CD14-positive monocyte (primary cell): ENCODE measurements at regions not wholly inside any gene's neighbourhood (a gene's known extent, or its start where the extent isn't known, plus 50 kb on each side); places are given as distances from the start of the nearest gene placed in this dataset.
"Not testable (repeated sequence)": the region's sequence is repeated elsewhere in the genome, so short reads cannot be mapped to it uniquely, and the experiment has no call there.

ENCODE experiments used
- DNase-seq, 3 donors: peaks; one replicate each; pipeline ENCODE4 v3.0.0-alpha.2; 2011 to 2022
- H2AFZ ChIP-seq: 2 replicates; pipeline ENCODE4 v1.6.0; 2012; ENCODE audit warnings: mild to moderate bottlenecking, low read depth, low read length, inconsistent platforms; ENCODE audit not compliant: insufficient read depth, poor library complexity, severe bottlenecking
- H3K27ac ChIP-seq, 2 donors: 1 replicate in 1 of 2; 2 replicates in 1 of 2; pipeline ENCODE4 v1.5.1; 2012 to 2013; ENCODE audit warnings: low read length in 2 of 2, control low read depth in 1 of 2, inconsistent platforms in 1 of 2, low read depth in 1 of 2, mild to moderate bottlenecking in 1 of 2
- H3K27me3 ChIP-seq, 2 donors: one replicate each; pipeline versions ENCODE4 v1.6.0 to v1.6.1; 2011 to 2013; ENCODE audit warnings: low read length in 2 of 2; ENCODE audit not compliant: control insufficient read depth in 2 of 2, insufficient read depth in 2 of 2
- H3K36me3 ChIP-seq, 2 donors: replicated peaks in 1 of 2; 1 replicate in 1 of 2; 2 replicates in 1 of 2; pipeline versions ENCODE4 v1.5.1 to v1.6.1; 2012 to 2013; ENCODE audit warnings: low read length in 2 of 2, control low read depth in 1 of 2, inconsistent platforms in 1 of 2, mild to moderate bottlenecking in 1 of 2; ENCODE audit not compliant: insufficient read depth in 2 of 2, control insufficient read depth in 1 of 2
- H3K4me1 ChIP-seq, 2 donors: 1 replicate in 1 of 2; 2 replicates in 1 of 2; pipeline versions ENCODE4 v1.5.1 to v1.6.1; 2012 to 2013; ENCODE audit warnings: low read length in 2 of 2, control low read depth in 1 of 2, inconsistent platforms in 1 of 2, mild to moderate bottlenecking in 1 of 2, moderate library complexity in 1 of 2; ENCODE audit not compliant: insufficient read depth in 2 of 2, control insufficient read depth in 1 of 2
- H3K4me2 ChIP-seq: replicated peaks from 2 replicates; pipeline ENCODE3; 2012; ENCODE audit warnings: low read length, moderate library complexity, mild to moderate bottlenecking; ENCODE audit not compliant: poor library complexity, severe bottlenecking; ENCODE audit errors: extremely low read depth
- H3K4me3 ChIP-seq, 3 experiments: fragments of 200-600 bp in 1 of 3; sonication (generic) in 1 of 3; replicated peaks in 1 of 3; 1 replicate in 2 of 3; 2 replicates in 1 of 3; pipeline ENCODE4 v1.5.1; 2011 to 2013; ENCODE audit warnings: low read length in 3 of 3, mild to moderate bottlenecking in 3 of 3, control low read depth in 2 of 3, low read depth in 2 of 3, inconsistent platforms in 1 of 3, moderate library complexity in 1 of 3
- H3K79me2 ChIP-seq: 2 replicates; pipeline ENCODE4 v1.6.0; 2012; ENCODE audit warnings: mild to moderate bottlenecking, control low read depth, inconsistent platforms, low read length, moderate library complexity; ENCODE audit not compliant: insufficient read depth
- H3K9ac ChIP-seq: 2 replicates; pipeline ENCODE4 v1.6.0; 2017; ENCODE audit warnings: low read length, mild to moderate bottlenecking; ENCODE audit not compliant: insufficient read depth, poor library complexity, severe bottlenecking
- H3K9me3 ChIP-seq, 2 donors: replicated peaks in 1 of 2; 1 replicate in 1 of 2; 2 replicates in 1 of 2; pipeline versions ENCODE4 v1.5.1 to v1.6.1; 2012 to 2013; ENCODE audit warnings: low read length in 2 of 2, control low read depth in 1 of 2; ENCODE audit not compliant: control insufficient read depth in 1 of 2, insufficient read depth in 1 of 2
- H4K20me1 ChIP-seq: 2 replicates; pipeline ENCODE4 v1.6.0; 2012; ENCODE audit warnings: mild to moderate bottlenecking, low read length, control low read depth, moderate library complexity; ENCODE audit not compliant: insufficient read depth
- H3K27ac Mint-ChIP-seq, 7 donors: one replicate each; pipeline ENCODE4 v1.8.0; 2020; ENCODE audit warnings: mild to moderate bottlenecking in 7 of 7, mixed read lengths in 7 of 7, moderate library complexity in 6 of 7, inconsistent platforms in 2 of 7
- H3K27me3 Mint-ChIP-seq, 3 donors: one replicate each; pipeline ENCODE4 v1.8.0; 2021 to 2022; ENCODE audit warnings: low read depth in 3 of 3, mild to moderate bottlenecking in 3 of 3, mixed read lengths in 3 of 3, moderate library complexity in 3 of 3, inconsistent platforms in 1 of 3
- H3K36me3 Mint-ChIP-seq, 2 donors: one replicate each; pipeline ENCODE4 v1.8.0; 2020; ENCODE audit warnings: mixed read lengths in 2 of 2, inconsistent platforms in 1 of 2, mild to moderate bottlenecking in 1 of 2
- H3K4me1 Mint-ChIP-seq: one replicate; pipeline ENCODE4 v1.8.0; 2020; ENCODE audit warnings: mild to moderate bottlenecking, mixed read lengths
- H3K4me3 Mint-ChIP-seq, 2 donors: one replicate each; pipeline ENCODE4 v1.8.0; 2020; ENCODE audit warnings: mild to moderate bottlenecking in 2 of 2, mixed read lengths in 2 of 2, moderate library complexity in 1 of 2
- H3K9me3 Mint-ChIP-seq, 7 donors: one replicate each; pipeline ENCODE4 v1.8.0; 2020 to 2022; ENCODE audit warnings: mixed read lengths in 7 of 7, mild to moderate bottlenecking in 6 of 7, moderate library complexity in 6 of 7, inconsistent platforms in 2 of 7
- WGBS: methylation state at CpG from one replicate; pipeline ENCODE4 v1.1.5; 2013; ENCODE audit warnings: missing lambda C conversion rate; ENCODE audit not compliant: insufficient coverage; 5-methylcytosine and 5-hydroxymethylcytosine counted together
- intact Hi-C, 2 donors: fragments of 100-400 bp; cut with micrococcal nuclease; formaldehyde crosslinking; loops; one replicate each; pipeline versions ENCODE4 v1.15.0 to v1.15.1; 2023
- TF ChIP-seq, protein P1 (sequence below): fragments of 200-600 bp; IDR thresholded peaks from one replicate; pipeline ENCODE4 v1.8.0; 2022; ENCODE audit warnings: antibody characterized with exemption, mild to moderate bottlenecking

- Mint-ChIP-seq H3K27ac (peak overlapping the region; percentile 36 to 86 (median 77)), H3K36me3 (peaks cover 0 to 6% of the 10 kb centered on the region in 2 donors), H3K4me3 (peak overlapping the region in 1 of 2 donors; percentile 77), H3K27me3 (no peaks in the 10 kb centered on the region), H3K9me3 (peaks cover 15 to 27% (median 21%) of the 10 kb centered on the region in 7 donors), H3K4me1 (peaks cover 28% of the 10 kb centered on the region)
- H3K27me3 ChIP-seq, result no peaks in the 10 kb centered on the region
- 67% methylated on average over 3 of the region's 4 CpGs for WGBS
- peak overlapping the region; percentile 9 for H3K9ac ChIP-seq
- H3K79me2 ChIP-seq, result no peaks in the 10 kb centered on the region
- TF ChIP-seq, protein P1, sequence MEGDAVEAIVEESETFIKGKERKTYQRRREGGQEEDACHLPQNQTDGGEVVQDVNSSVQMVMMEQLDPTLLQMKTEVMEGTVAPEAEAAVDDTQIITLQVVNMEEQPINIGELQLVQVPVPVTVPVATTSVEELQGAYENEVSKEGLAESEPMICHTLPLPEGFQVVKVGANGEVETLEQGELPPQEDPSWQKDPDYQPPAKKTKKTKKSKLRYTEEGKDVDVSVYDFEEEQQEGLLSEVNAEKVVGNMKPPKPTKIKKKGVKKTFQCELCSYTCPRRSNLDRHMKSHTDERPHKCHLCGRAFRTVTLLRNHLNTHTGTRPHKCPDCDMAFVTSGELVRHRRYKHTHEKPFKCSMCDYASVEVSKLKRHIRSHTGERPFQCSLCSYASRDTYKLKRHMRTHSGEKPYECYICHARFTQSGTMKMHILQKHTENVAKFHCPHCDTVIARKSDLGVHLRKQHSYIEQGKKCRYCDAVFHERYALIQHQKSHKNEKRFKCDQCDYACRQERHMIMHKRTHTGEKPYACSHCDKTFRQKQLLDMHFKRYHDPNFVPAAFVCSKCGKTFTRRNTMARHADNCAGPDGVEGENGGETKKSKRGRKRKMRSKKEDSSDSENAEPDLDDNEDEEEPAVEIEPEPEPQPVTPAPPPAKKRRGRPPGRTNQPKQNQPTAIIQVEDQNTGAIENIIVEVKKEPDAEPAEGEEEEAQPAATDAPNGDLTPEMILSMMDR, result no peak
- no peaks in the 10 kb centered on the region for H4K20me1 ChIP-seq
- H3K4me3 ChIP-seq, result peak overlapping the region in 1 of 3 experiments; percentile 41
- H3K9me3 ChIP-seq, result peaks cover 12% of the 10 kb centered on the region in 2 donors
- peak overlapping the region; percentile 56 for H3K4me2 ChIP-seq
- no peaks in the 10 kb centered on the region for H3K36me3 ChIP-seq
- H2AFZ ChIP-seq, result peak overlapping the region; percentile 23
- H3K4me1 ChIP-seq, result peaks cover 21 to 23% of the 10 kb centered on the region in 2 donors
- peak overlapping the region in 1 of 2 donors; percentile 76 for H3K27ac ChIP-seq
- no peak for DNase-seq
- intact Hi-C loops, result no loop called here
These were observed 140.0 kb downstream of the GASK1B start for GRCh38 chr4:158032733-158033415.

DNA sequence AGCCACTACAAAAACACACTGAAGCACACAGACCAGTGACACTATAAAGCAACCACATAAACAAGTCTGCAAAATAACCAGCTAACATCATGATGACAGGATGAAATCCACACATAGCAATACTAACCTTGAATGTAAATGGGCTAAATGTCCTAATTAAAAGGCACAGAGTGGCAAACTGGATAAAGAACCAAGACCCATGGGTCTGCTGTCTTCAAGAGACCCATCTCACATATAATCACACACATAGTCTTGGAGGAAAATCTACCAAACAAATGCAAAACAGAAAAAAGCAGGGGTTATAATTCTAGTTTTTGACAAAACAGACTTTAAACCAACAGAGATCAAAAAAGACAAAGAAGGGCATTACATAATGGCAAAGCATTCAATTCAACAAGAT is 144.4 kb downstream of the GASK1B start:
- H3K4me1 Mint-ChIP-seq, result peaks cover 18% of the 10 kb centered on the region
- peaks cover 18 to 31% (median 25%) of the 10 kb centered on the region in 7 donors for H3K9me3 Mint-ChIP-seq
- peaks cover 0 to 11% of the 10 kb centered on the region in 2 donors for H3K36me3 Mint-ChIP-seq
- intact Hi-C loops, H3K27ac ChIP-seq, H3K27ac Mint-ChIP-seq, H3K36me3 ChIP-seq, H3K27me3 Mint-ChIP-seq, H3K27me3 ChIP-seq, H2AFZ ChIP-seq, H3K4me2 ChIP-seq, H3K9ac ChIP-seq, H3K4me3 Mint-ChIP-seq, DNase-seq, H3K4me3 ChIP-seq, H4K20me1 ChIP-seq, H3K79me2 ChIP-seq: not testable (repeated sequence)
- peaks cover 13 to 15% of the 10 kb centered on the region in 2 donors for H3K4me1 ChIP-seq
- peaks cover 15 to 18% of the 10 kb centered on the region in 2 donors for H3K9me3 ChIP-seq
